K562 (cell line): ENCODE measurements at regions not wholly inside any gene's neighbourhood (a gene's known extent, or its start where the extent isn't known, plus 50 kb on each side); places are given as distances from the start of the nearest gene placed in this dataset.

Experiments
- BRF2 ChIP-seq: IDR thresholded peaks from 3 replicates; pipeline ENCODE4 v1.6.1; 2011; ENCODE audit warnings: borderline replicate concordance, mild to moderate bottlenecking; ENCODE audit not compliant: insufficient read length, insufficient read depth
- GABPA ChIP-seq: fragments of 200-800 bp; sonication (Bioruptor generic); conservative IDR thresholded peaks from 2 replicates; pipeline ENCODE4 v1.6.1; 2016; ENCODE audit warnings: low read depth, missing genetic modification characterization, missing compliant biosample characterization
- HES1 ChIP-seq: fragments of 450-650 bp; IDR thresholded peaks from 2 replicates; pipeline ENCODE4 v1.6.1; 2016; ENCODE audit warnings: low read depth, mild to moderate bottlenecking, moderate library complexity
- KLF10 ChIP-seq: fragments of 250-450 bp; sonication (Bioruptor Pico); IDR thresholded peaks from 2 replicates; pipeline ENCODE4 v1.6.1; 2021; ENCODE audit warnings: matching md5 sums
- PHF20 ChIP-seq: fragments of 450-650 bp; IDR thresholded peaks from 2 replicates; pipeline ENCODE4 v1.6.1; 2018; ENCODE audit not compliant: partially characterized antibody
- RERE ChIP-seq: sonication (generic); formaldehyde crosslinking; IDR thresholded peaks from 2 replicates; pipeline ENCODE4 v1.8.0; 2023; ENCODE audit warnings: missing genetic modification reagents, mild to moderate bottlenecking, borderline replicate concordance
- TEAD1 ChIP-seq, 2 experiments: fragments of 450-650 bp in 1 of 2; sonication (generic) in 1 of 2; formaldehyde crosslinking; IDR thresholded peaks; 2 replicates each; pipeline versions ENCODE4 v1.4.0 to v1.8.0; 2020 to 2022; ENCODE audit warnings: mild to moderate bottlenecking in 2 of 2, missing genetic modification reagents in 1 of 2
- U2AF2 ChIP-seq: fragments of 200-400 bp; formaldehyde crosslinking; optimal IDR thresholded peaks from 2 replicates; pipeline ENCODE3; 2017; ENCODE audit warnings: low read depth, mild to moderate bottlenecking, low read length
- USF2 ChIP-seq: sonication (generic); formaldehyde crosslinking; IDR thresholded peaks from 2 replicates; pipeline ENCODE4 v1.5.0; 2020; ENCODE audit warnings: missing genetic modification reagents
- ZC3H4 ChIP-seq: sonication (generic); formaldehyde crosslinking; IDR thresholded peaks from 2 replicates; pipeline ENCODE4 v1.9.0; 2021; ENCODE audit warnings: missing genetic modification reagents, borderline replicate concordance

DNA sequence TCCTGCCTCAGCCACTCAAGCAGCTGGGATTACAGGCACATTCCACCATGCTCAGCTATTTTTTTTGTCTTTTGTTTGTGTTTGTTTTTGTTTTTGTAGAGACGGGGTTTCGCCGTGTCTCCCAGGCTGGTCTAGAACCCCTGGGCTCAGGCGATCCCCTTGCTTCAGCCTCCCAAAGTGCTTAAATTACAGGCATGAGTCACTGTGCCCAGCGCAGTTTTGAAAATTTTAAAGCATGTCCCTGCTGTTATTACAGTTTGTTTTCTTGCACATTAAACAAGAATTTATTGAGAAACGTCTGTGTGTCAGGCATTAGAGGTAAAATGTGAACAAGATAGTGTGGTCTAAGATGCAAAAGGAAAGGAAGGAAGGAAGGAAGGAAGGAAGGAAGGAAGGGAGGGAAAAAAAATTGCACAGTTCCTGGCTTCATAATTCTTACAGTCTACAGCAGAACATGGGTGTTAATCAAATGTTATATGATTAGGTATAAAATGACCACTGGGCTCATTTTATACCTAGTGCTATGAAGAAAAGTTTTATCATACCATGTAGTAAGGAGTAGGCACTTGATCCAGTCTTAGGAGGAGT, 205.4 kb downstream of the SNX18 start (continued):
- TF ChIP-seq TEAD1 (CRISPR knock-in tag; IDR thresholded peaks at IDR 0.05) (no peak), HES1 (no peak), ZC3H4 (CRISPR knock-in tag) (no peak), USF2 (no peak), KLF10 (CRISPR knock-in tag) (no peak), GABPA (tag) (no peak), PHF20 (no peak), U2AF2 (no peak), BRF2 (no peak), RERE (CRISPR knock-in tag) (no peak)
